ENCODE measurements at regions not wholly inside any gene's neighbourhood (a gene's known extent, or its start where the extent isn't known, plus 50 kb on each side); places are given as distances from the start of the nearest gene placed in this dataset.

DNA sequence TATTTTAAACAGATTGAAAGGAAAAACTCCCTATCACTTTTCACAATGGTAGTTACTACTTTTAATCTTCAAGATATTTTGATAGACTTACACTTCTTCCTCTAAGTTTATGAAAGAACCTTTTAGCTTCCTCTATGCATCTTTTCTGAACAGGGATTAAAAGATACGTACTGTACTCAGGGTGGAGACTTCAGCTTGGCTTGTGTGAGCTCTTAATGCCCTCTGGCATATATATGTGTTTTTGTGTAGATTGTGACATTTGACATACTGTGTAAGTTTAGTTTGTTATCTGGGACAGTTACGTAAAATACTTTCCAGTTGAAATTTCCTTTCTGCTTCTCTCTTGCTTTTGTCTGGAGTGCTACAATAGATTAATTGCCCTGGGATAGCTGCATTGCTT lies 109.3 kb upstream of the NUDT6 start:
- DNase-seq: no peak

DNA sequence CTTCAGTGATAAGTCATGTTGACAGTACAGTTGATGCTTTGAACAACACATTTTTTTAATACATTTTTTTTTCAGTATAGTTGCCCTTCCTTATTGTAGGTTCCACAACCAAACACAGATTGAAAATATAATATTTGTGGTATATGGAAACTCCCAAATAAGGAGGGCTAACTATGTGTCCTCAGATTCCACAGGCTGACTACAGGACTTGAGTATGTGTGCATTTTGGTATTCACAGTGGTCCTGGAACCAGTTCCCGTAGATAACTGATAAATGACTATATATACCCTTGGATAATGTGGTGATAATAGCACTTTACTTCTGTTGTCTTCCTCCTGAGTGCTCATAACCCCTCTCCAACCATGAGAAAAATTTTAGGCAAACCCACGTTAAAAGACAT lies 111.6 kb upstream of the NUDT6 start:
- DNase-seq: no peak

DNA sequence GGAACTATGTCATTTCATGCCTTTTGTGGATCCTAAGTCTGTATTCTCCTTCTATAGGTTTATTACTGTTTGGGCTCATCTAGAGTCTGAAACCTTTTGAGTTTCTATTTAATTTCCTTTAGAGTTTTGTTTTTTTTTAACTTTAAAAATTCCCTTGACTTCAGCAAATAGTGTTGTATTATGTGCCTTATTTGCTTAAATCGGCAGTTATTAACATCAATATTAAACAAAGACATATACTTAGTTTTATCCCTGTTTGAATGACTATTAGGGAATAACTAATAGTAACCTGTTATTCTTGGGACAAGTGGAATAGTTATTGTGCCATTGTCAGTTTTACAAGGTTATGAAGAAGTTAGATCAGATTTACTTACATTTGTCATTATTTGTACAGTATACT lies 112.8 kb upstream of the NUDT6 start:
- no peak for DNase-seq

DNA sequence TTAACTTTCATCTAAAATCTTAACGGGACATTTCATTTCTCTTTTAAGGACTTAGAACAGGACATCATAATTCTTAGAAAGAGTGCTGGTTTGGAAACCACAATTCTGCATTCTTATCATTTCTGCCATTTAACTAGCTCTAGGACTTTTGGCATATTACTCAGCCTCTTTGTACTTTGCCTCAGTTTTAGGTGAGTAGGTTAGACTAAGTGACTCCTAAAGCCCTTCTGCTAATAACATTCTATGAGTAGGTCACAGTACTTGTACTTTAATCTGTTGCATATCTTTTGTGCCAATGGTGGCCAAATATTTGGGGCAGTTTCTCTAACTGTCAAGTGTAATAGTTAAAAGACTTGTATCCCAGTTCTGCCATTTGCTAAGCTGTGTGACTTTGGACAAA lies 115.4 kb upstream of the NUDT6 start:
- peak; percentile 39 for DNase-seq

DNA sequence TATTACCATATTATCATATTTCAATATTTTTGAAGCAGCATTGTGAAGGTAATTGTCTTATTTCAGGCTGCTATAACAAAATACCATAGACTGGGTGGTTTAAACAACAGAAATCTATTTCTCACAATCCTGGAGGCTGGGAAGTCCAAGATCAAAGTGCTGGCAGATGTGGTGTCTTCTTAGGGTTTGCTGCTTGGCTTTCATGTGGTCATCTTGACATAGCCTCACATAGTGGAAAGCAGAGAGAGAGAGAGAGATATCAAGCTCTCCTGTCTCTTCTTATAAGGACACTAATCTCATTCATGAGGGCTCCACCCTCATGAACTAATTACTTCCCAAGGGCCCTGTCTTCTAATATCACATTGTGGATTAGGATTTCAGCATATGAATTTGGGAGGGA lies 119.7 kb upstream of the NUDT6 start:
- DNase-seq: no peak

DNA sequence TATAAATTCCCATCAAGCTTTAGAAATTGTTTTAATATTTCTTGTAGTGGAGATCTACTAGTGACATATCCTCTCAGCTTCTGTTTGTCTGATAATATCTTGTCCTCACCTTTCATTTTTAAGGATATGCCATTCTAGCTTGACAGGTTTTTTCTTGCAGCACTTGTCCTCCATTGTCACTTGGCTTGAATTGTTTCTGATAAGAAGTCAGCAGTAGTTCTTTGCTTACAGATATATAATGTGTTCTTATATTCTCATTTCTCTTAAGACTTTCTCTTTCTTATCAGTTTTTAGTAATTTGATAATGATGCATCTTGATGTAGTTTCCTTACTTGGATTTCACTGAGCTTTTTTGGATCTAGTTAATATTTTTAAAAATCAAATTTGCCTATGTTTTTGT lies 120.6 kb upstream of the NUDT6 start:
- no peak for DNase-seq

DNA sequence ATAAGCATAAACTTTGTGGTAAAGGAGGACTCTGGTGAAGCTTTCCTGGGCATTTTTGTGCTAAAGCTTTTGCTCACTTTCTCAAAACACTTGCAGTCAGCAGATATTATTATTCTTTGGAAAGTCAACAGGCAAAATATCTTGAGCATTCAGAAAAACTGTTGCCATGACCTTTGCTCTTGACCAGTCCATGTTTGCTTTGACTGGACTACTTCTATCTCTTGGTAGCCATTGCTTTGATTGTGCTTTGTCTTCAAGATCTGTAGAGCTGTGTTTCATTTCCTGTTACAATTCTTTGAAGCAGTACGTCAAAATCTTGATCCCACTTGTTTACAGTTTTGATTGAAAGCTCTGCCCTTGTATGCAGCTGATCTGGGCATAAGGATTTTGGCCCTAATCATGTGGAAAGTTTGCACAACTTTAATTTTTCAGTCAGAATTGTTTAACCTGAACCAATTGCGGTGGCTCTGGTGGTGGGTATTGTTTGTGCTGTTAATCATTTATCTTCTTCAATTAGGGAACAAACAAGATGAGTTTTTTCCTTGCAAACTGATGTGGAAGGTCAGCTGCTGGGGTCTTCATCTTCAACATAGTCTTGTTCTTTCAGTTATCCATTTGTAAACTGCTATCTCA lies 121.5 kb upstream of the NUDT6 start:
- no peak for DNase-seq

DNA sequence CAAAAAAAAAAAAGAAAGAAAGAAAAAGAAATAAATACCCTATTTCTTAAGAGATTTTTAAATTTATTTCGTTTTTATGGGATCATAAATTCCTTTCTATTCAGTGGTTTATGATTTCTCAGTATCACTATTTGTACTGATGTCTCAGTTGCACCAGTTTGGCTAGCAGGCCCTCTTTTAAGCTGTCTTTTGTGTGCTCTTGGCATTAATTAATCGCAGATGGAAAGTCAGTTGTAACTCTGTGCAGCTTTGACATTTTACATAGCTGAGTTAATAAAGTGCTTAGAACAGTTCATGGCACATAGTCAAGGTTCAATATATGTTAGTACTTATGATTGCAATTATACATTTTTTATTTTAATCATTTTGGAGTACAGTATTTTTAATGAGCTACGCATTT lies 123.7 kb upstream of the NUDT6 start:
- DNase-seq: no peak

DNA sequence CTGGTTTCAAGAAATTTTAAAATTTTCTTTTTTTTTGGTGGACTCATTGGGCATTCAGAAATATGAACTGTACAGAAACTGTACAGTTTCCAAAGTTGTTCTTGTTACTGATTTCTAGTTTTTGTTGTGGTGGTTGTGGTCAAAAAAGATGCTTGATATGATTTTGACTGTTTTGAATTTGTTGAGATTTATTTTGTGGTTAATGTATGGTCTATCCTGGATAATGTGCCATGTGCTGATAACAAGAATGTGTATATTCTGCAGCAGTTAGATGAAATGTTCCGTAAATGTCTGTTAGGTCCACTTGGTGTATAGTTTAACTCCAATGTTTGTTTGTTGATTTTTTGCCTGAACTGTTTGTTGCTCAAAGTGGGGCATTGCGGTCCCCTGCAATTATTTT lies 127.6 kb upstream of the NUDT6 start:
- no peak for DNase-seq

DNA sequence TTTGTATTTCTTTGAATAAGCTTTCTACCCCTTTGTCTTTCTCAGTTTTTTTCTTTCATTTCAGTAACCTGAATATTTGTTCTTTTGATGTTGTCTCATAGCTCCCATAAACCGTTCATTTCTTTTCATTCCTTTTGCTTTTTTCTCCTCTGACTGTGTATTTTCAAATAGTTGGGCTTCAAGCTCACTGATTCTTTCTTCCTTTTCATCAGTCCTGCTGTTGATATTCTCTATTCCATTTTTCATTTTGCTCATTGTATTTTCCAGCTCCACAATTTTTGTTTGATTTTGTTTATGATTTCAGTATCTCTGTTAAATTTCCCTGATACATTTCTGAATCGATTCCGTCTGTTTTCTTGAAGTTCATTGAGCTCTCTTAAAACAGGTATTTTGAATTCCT lies 129.6 kb upstream of the NUDT6 start:
- no peak for DNase-seq

DNA sequence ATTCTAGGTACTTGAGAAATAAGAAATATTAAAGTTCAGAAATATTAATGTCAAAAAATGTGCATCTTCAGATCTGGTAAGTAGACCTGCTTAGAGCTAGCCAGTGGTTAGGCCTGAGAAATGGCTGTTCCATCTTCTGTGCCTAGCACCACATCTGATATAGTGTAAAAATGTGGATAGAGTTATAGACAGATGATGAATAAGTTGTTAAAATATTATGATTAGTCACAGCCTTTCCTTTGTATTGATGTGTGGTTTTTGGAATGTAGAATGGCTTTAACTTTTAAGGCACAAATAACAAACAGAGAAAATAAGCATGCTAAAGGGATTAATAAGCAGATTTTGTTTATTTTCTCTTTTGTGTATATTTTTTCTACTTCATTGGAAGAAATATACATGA lies 133.5 kb upstream of the NUDT6 start:
- DNase-seq: no peak

DNA sequence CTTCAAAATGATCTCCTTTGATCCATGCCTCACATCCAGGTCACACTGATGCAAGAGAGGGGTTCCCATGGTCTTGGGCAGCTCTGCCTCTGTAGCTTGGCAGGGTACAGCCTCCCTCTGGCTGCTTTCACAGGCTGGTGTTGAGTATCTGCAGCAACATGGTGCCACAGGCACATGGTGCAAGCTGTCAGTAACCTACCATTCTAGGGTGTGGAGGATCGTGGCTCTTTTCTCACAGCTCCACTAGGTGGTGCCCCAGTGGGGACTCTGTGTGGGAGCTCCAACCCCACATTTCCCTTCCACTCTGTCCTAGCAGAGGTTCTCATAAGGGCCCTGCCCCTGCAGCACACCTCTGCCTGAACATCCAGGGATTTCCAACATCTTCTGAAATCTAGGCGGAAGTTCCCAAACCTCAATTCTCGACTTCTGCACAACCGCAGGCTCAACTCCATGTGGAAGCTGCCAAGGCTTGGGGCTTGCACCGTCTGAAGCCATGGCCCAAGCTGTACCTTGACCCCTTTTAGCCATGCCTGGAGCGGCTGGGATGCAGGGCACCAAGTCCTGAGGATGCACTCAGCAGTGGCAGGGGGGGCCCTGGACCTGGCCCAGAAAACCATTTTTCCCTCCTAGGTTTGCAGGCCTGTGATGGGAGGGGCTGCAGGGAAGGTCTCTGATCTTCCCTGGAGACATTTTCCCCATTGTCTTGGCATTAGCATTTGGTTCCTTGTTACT lies 137.8 kb upstream of the NUDT6 start:
- DNase-seq: no peak

DNA sequence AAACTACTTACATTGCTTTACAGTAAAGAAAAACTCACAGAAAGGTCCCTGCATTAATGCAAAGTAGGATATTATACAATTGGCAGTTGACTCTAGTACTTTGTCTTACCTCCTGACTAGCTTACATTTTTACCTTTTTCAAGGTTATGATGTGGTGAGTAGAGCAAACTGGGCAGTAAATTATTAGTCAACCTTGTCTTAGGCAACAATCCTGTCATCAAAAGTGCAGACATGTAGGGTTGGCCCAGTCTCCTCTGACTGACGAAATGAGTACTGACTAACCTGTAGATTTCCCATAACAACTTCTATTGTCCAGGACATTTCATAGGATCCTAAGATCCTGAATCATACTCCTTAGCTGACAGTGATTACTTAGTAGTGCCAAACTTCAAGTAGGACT lies 142.0 kb upstream of the NUDT6 start:
- DNase-seq: no peak

DNA sequence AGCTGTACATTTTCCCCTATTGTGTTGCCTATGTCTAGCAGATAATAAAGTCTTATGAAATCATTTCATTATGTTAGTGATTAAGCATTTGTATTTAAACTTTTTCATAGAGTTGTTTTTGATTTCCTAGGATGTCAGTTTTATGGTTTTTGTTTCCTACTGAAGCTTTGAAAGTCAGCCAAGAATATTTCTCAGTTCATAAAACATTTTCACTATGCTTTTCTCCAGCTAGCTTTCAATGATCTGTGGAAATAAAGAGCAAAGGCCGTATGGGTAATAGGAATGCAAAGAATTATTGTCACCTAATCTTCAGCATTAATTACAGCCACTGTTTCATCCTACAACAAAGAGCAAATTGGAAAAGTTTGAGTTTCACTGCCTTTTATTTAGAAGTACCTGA lies 145.7 kb upstream of the NUDT6 start:
- no peak for DNase-seq

DNA sequence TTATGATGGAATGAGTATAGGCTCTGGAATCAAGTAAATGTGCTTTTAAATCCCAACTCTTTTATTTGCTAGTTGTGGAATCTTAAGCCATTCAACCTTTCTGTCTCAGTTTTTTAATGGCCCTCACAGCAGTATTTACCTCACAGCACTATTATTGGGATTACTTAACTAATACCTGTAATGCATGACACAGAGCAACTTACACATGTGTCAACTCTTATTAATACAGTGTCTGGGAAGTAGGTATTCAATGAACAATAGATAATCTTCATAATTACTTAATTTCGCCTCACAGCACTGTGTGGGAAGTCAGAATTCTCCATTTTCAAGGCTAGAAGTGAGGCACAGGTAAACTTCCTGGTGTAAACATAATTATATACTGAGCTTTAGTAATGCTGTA lies 149.7 kb upstream of the NUDT6 start:
- DNase-seq: no peak

DNA sequence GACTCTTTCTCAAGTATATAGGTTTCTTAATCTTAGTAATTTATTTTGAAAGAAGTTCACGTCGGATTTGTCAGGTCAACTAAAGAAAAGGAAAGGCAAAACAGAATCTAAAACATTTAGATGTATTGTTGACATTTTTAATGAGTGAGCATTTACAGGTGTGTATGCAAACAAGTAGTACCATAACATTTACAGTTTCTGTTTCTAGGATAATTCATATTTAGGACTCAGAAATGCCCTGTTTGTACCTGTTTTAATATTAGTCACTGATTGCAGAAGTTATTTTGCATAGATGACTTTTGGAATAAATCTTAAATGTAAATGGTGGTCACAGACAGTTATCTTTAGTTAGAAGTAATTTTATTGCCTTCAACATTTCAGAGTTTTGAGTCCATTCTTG lies 151.3 kb upstream of the NUDT6 start:
- no peak for DNase-seq

DNA sequence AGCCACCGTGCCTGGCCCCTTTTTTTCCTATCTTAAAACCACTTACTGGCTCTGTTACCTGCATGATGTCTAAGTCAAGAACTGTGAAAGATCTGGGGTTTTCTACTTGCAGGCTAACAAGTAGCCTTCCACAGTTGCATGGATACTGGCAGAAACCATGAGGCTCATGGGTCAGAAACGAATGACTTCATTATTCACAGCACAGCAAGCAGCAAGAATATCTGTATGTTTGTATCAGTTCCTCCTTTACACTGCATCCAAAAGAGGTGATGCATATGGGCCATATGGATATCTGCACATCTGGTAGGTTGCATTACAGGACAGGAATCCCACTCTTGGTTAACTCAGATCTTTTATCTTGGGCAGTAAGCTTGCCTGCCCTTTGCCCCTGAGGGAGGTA lies 154.9 kb upstream of the NUDT6 start:
- no peak for DNase-seq

DNA sequence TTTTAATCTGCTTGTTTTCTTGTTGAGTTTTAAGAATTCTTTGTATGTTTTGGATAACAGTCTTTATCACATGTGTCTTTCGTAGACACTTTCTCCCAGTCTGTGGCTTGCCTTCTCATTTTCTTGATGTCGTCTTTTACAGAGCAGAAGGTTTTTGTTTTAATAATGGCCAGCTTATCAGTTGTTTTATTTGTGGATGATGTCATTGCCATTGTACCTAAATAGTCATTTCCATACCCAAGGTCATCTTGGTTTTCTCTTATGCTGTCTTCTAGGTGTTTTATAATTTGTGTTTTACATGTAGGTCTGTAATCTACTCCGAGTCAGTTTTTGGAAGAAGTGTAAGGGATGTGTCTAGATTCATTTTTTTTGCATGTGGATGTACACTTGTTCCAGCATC lies 159.6 kb upstream of the NUDT6 start:
- no peak for DNase-seq

DNA sequence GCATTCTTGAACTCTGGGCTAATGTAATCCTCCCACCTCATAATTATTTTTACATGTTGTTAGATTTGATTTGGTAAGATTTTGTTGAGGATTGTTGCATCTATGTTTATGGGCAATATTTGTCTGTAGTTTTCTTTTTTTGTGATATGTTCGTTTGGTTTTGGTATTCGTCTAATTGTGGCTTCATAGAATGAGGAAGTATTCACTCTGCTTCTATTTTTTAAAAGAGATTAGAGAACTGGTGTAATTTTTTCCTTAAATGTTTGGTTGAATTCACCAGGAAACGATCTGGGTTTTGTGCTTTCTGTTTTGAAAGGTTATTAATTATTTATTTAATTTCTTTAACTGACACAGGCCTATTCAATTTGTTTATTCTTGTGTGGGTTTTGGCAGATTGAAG lies 161.2 kb upstream of the NUDT6 start:
- no peak for DNase-seq

DNA sequence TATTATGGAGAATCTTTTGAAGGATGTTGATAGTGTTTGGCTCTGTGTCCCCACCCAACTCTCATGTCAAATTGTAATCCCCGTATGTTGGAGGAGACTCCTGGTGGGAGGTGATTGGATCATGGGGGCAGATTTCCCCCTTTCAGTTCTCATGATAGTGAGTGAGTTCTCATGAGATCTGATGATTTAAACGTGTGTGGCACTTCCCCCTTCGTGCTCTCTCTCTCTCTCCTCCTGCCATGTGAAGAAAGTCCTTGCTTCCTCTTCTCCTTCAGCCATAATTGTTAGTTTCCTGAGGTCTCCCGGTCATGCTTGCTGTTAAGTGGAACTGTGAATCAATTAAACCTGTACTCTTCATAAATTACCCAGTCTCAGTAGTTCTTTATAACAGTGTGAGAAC lies 166.1 kb upstream of the NUDT6 start:
- no peak for DNase-seq

DNA sequence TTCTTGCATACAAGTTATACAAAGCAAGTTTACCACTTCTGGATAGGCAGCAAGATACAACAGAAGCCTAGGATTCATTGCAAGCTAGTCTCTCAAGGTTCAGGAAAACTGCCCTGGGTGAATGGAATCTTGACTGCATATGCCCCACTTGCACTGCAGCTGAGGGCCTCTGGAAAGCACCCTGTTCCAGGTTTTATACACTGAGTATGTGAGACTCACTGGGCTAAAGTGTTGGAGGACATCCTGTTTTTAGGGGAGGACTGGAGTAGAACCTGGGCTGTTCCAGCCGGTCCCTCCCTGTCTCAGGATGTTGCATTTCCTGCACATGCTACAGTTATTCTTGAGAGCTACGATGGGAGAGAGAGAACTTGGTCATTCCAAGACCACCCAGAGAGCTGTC lies 168.5 kb upstream of the NUDT6 start:
- DNase-seq: no peak

DNA sequence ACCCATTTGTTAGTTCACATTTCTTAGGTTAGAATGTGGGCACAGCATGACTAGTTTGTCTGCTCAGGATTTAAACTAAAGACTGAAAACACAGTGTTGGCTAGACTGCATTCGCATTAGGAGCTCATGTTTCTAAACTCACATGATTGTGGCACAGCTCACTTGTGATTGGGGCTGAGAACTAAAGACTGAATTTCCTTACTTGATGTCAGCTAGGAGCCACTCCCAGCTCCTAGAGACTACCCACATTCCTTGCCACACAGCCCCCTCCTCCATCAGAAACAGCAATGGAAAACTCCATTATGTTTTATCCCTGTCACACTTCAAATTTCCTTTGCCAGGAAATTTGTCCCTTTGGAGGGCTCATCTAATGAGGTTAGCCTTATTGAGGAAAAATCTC lies 170.2 kb upstream of the NUDT6 start:
- DNase-seq: no peak

DNA sequence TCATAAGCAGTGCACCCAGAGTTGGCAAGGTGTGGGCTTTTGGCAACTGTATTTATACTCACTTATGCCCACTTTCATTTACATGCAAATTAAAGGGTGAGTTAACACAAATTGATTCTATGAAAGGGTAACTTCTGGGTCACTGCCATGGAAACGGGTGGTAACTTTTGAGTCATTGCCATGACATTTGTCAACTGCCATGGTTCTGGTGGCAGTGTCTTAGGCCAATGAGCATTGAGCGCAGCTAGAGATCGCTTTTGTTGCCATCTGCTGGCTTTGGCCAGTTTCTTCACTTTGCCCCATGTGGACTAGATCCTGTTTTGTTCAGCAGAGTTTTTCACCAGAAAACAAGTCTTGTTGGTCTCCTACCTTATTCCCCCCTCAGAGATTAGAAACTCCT lies 170.8 kb upstream of the NUDT6 start:
- DNase-seq: peak; percentile 24

DNA sequence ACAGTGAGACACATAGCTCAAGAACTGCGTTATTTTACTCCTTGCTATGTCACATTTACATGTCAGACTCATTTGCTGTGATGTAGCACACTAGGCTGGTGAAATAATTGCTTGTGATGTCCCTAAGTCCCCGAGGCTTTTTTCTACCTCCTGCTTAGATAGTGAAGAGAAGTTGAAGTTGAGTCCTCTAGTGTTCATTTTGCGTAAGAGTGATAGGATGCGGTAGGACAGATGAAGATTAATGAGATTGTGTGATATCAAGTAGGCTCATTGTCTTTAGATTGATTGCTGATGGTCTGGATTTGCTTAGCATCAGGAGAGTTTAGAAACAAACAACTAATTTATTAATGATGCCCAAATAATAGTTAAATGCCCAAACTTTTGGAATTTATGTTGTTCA lies 173.6 kb upstream of the NUDT6 start:
- no peak for DNase-seq

DNA sequence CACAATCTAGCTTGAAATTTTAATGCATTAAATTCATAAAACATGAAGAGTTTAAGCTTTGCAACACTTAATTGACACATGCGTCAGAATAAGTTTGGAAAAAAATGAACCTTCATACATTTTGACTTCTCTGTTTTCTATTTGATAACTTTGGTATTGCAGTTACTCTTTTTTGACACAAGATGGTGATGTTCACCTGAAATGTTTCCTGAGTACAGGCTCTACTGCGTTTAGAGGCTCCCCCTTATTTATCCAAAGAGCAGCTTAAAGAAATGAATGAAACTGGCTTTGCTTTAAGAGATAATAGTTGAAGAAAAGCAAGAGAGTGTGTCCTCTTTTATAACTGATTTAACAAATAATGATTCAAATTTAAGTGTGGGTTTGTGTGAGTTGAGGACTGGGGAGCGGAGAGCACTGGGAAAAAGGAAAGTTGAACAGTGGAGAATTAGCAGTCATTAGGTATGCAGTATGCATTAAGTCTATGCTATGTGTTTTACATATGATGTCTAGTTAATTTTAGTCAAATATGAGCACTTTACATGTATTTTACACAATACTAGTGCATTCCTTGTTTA lies 180.6 kb upstream of the NUDT6 start:
- peak; percentile 28 for DNase-seq
